HG03354 (cell line): ENCODE measurements at regions not wholly inside any gene's neighbourhood (a gene's known extent, or its start where the extent isn't known, plus 50 kb on each side); places are given as distances from the start of the nearest gene placed in this dataset.

Source experiments
- ATAC-seq: cut with Tn5 transposase; IDR thresholded peaks from one replicate; pipeline ENCODE4 v1.9.1; 2021; ENCODE audit warnings: mild to moderate bottlenecking; ENCODE audit not compliant: unreplicated experiment, poor library complexity, severe bottlenecking

GRCh38 chr5:74367934-74368333 lies 272.6 kb downstream of the ENC1 start:
- ATAC-seq: no peak

- ATAC-seq: no peak
Measured at GRCh38 chr5:74367241-74367733, 273.2 kb downstream of the ENC1 start.

GRCh38 chr5:74365723-74366122 lies 274.8 kb downstream of the ENC1 start:
- no peak for ATAC-seq

- no peak for ATAC-seq
Measured at GRCh38 chr5:74364507-74364906, 276.0 kb downstream of the ENC1 start.

GRCh38 chr5:74363603-74364205 lies 276.8 kb downstream of the ENC1 start:
- ATAC-seq: no peak

- ATAC-seq: no peak
Measured at GRCh38 chr5:74361406-74362358, 278.8 kb downstream of the ENC1 start.

- ATAC-seq: no peak
Measured at GRCh38 chr5:74360535-74361210, 279.9 kb downstream of the ENC1 start.

- no peak for ATAC-seq
Measured at GRCh38 chr5:74357827-74358226, 282.7 kb downstream of the ENC1 start.

- no peak for ATAC-seq
Measured at GRCh38 chr5:74356009-74356695, 284.4 kb downstream of the ENC1 start.

GRCh38 chr5:74355041-74355824 lies 285.3 kb downstream of the ENC1 start:
- ATAC-seq: no peak

- ATAC-seq: no peak
Measured at GRCh38 chr5:74352256-74352655, 288.3 kb downstream of the ENC1 start.

- no peak for ATAC-seq
Measured at GRCh38 chr5:74342948-74343682, 297.4 kb downstream of the ENC1 start.

- ATAC-seq: no peak
Measured at GRCh38 chr5:74342182-74342581, 298.3 kb downstream of the ENC1 start.

GRCh38 chr5:74341221-74341620 lies 299.3 kb downstream of the ENC1 start:
- no peak for ATAC-seq

GRCh38 chr5:74340476-74340875 lies 300.1 kb downstream of the ENC1 start:
- no peak for ATAC-seq

GRCh38 chr5:74337984-74338310 lies 302.6 kb downstream of the ENC1 start:
- no peak for ATAC-seq

- ATAC-seq: no peak
Measured at GRCh38 chr5:74337254-74337983, 303.1 kb downstream of the ENC1 start.

- no peak for ATAC-seq
Measured at GRCh38 chr5:74336297-74336696, 304.2 kb downstream of the ENC1 start.
